ENCODE measurements at regions not wholly inside any gene's neighbourhood (a gene's known extent, or its start where the extent isn't known, plus 50 kb on each side); places are given as distances from the start of the nearest gene placed in this dataset.

GRCh38 chr6:81145506-81145905, 607.0 kb downstream of the TENT5A start:
- H3K4me1 ChIP-seq: no peaks in the 10 kb centered on the region
- TF ChIP-seq CTCF (IDR thresholded peaks at IDR 0.05) (no peak), POLR2A (IDR thresholded peaks at IDR 0.05) (no peak), EP300 (IDR thresholded peaks at IDR 0.05; ENCODE audit: low read depth) (no peak), POLR2AphosphoS5 (IDR thresholded peaks at IDR 0.05) (no peak)
- peaks cover 0 to 3% of the 10 kb centered on the region in 2 donors for H3K9me3 ChIP-seq
- in situ Hi-C loops (cut with MboI; ENCODE audit: low pct_ligation_motif_present in 1 of 4, low pct_unique_long_range_greater_than_20kb in 1 of 4, low sequenced_read_pairs in 3 of 4): no loop called here
- intact Hi-C loops (cut with DNase I; ENCODE audit: low total_unique reads): no loop called here
- no peak overlapping the region for H3K4me3 ChIP-seq
- H3K36me3 ChIP-seq: no peaks in the 10 kb centered on the region
- H3K27ac ChIP-seq: no peak overlapping the region
- H3K27me3 ChIP-seq: no peaks in the 10 kb centered on the region
- 65 to 67% methylated on average over 2 of the region's 2 CpGs for WGBS, 2 donors (ENCODE audit: low coverage in 1 of 2)
- DNase-seq: no peak

DNA sequence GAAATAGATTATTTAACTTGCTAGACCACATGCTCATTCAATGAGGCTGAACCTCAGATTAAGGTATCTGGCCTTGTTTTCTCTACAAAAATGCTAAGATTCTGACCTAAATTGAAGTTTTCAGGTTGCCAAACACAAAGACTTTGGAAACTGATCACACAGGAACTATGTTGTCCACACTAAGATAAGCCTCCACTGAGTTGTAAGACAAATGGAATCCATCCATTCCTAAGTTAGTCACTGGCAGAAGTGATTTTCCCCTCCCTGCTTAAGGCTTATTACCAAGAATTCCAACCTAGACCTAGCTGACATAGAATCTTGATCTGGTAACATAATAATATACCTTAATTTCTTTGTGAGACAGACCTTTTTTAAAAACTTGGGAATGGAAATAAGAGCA, 608.1 kb downstream of the TENT5A start:
- no peaks in the 10 kb centered on the region for H3K4me1 ChIP-seq
- TF ChIP-seq CTCF (IDR thresholded peaks at IDR 0.05): no peak
- TF ChIP-seq EP300 (IDR thresholded peaks at IDR 0.05; ENCODE audit: low read depth): no peak
- no peak for TF ChIP-seq POLR2A (IDR thresholded peaks at IDR 0.05)
- no peak for DNase-seq
- no peaks in the 10 kb centered on the region for H3K27me3 ChIP-seq
- no peaks in the 10 kb centered on the region for H3K36me3 ChIP-seq
- in situ Hi-C loops (cut with MboI; ENCODE audit: low pct_ligation_motif_present in 1 of 4, low pct_unique_long_range_greater_than_20kb in 1 of 4, low sequenced_read_pairs in 3 of 4) (no loop called here), intact Hi-C loops (cut with DNase I; ENCODE audit: low total_unique reads) (no loop called here)
- no peak overlapping the region for H3K27ac ChIP-seq
- H3K4me3 ChIP-seq: no peak overlapping the region
- peaks cover 0 to 3% of the 10 kb centered on the region in 2 donors for H3K9me3 ChIP-seq

GRCh38 chr6:81138236-81138635, 614.2 kb downstream of the TENT5A start:
- TF ChIP-seq EP300 (IDR thresholded peaks at IDR 0.05; ENCODE audit: low read depth) (no peak), POLR2A (IDR thresholded peaks at IDR 0.05) (no peak), POLR2AphosphoS5 (IDR thresholded peaks at IDR 0.05) (no peak), CTCF (IDR thresholded peaks at IDR 0.05) (no peak)
- intact Hi-C loops (cut with DNase I; ENCODE audit: low total_unique reads): no loop called here

DNA sequence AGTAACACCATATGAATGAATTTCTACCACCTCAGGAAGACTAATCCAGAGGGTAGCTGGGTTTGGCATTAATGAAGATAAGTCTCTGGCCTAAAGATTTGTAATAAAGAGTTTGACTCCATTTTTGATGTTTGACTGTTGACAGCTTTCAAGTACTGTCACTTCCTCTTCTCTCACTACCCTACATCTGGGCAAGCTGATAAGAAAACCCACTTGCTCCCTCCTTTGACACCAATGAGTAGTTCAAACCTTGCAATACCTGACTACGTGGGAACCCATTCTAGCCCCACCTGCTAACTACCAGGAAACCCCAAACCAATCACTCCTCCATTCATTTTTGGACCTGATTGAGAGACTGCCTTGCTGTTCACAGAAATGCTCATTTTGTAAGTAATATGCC, 621.5 kb downstream of the TENT5A start:
- DNase-seq: no peak
- 52 to 67% methylated on average over 1 of the region's 1 CpG for WGBS, 2 donors (ENCODE audit: low coverage in 1 of 2)
- in situ Hi-C loops (cut with MboI; ENCODE audit: low pct_ligation_motif_present in 1 of 4, low pct_unique_long_range_greater_than_20kb in 1 of 4, low sequenced_read_pairs in 3 of 4) (no loop called here), intact Hi-C loops (cut with DNase I; ENCODE audit: low total_unique reads) (no loop called here)
- Histone ChIP-seq H3K9me3 (peaks cover 0 to 3% of the 10 kb centered on the region in 2 donors), H3K27me3 (no peaks in the 10 kb centered on the region), H3K4me3 (no peak overlapping the region), H3K4me1 (no peaks in the 10 kb centered on the region), H3K36me3 (no peaks in the 10 kb centered on the region), H3K27ac (no peak overlapping the region)
- no peak for TF ChIP-seq CTCF (IDR thresholded peaks at IDR 0.05)
- no peak for TF ChIP-seq POLR2AphosphoS5 (IDR thresholded peaks at IDR 0.05)
- TF ChIP-seq EP300 (IDR thresholded peaks at IDR 0.05; ENCODE audit: low read depth): no peak
- TF ChIP-seq POLR2A (IDR thresholded peaks at IDR 0.05): no peak

More at GRCh38 chr6:81138236-81138635, 614.2 kb downstream of the TENT5A start:
- H3K27me3 ChIP-seq: no peaks in the 10 kb centered on the region
- in situ Hi-C loops (cut with MboI; ENCODE audit: low pct_ligation_motif_present in 1 of 4, low pct_unique_long_range_greater_than_20kb in 1 of 4, low sequenced_read_pairs in 3 of 4): no loop called here
- no peak overlapping the region for H3K4me3 ChIP-seq
- no peaks in the 10 kb centered on the region for H3K36me3 ChIP-seq
- H3K9me3 ChIP-seq: peaks cover 3% of the 10 kb centered on the region in 2 donors
- 66% methylated on average over 5 of the region's 5 CpGs; no CpG with 5 or more reads in 1 of the 2 donors for WGBS, 2 donors (ENCODE audit: low coverage in 1 of 2)
- no peak overlapping the region for H3K27ac ChIP-seq
- H3K4me1 ChIP-seq: no peaks in the 10 kb centered on the region
- DNase-seq: no peak

Data from transverse colon (tissue), 4 donors.